Lower leg skin (tissue), 3 donors: ENCODE measurements at regions not wholly inside any gene's neighbourhood (a gene's known extent, or its start where the extent isn't known, plus 50 kb on each side); places are given as distances from the start of the nearest gene placed in this dataset.

Source experiments
- CTCF ChIP-seq, 3 donors: fragments of 450-650 bp; IDR thresholded peaks; one replicate each; pipeline ENCODE4 v1.5.1; 2016; ENCODE audit warnings: antibody characterized with exemption in 3 of 3, mild to moderate bottlenecking in 3 of 3, moderate library complexity in 2 of 3
- POLR2A ChIP-seq, 2 donors: fragments of 450-650 bp; IDR thresholded peaks; one replicate each; pipeline ENCODE4 v1.6.1; 2016 to 2017; ENCODE audit warnings: antibody characterized with exemption in 2 of 2, mild to moderate bottlenecking in 1 of 2, moderate library complexity in 1 of 2

- TF ChIP-seq CTCF (IDR thresholded peaks at IDR 0.05) (no peak), POLR2A (IDR thresholded peaks at IDR 0.05) (no peak)
Observed at GRCh38 chr14:98961191-98961590, 310.8 kb downstream of the BCL11B start.
